ENCODE measurements at regions not wholly inside any gene's neighbourhood (a gene's known extent, or its start where the extent isn't known, plus 50 kb on each side); places are given as distances from the start of the nearest gene placed in this dataset.

GRCh38 chrX:10741550-10741949 is 121.2 kb upstream of the MID1 start:
- TF ChIP-seq POLR2A (IDR thresholded peaks at IDR 0.05) (no peak), POLR2AphosphoS5 (IDR thresholded peaks at IDR 0.05) (no peak), CTCF (IDR thresholded peaks at IDR 0.05) (no peak)
